Endothelial cell of umbilical vein (primary cell): ENCODE measurements at regions not wholly inside any gene's neighbourhood (a gene's known extent, or its start where the extent isn't known, plus 50 kb on each side); places are given as distances from the start of the nearest gene placed in this dataset.

Experiments used
- EZH2 ChIP-seq: IDR thresholded peaks from 2 replicates; pipeline ENCODE4 v1.6.1; 2012; ENCODE audit warnings: borderline replicate concordance, low read depth, mild to moderate bottlenecking, moderate library complexity, low read length, inconsistent platforms; ENCODE audit not compliant: severe bottlenecking
- MYC ChIP-seq: IDR thresholded peaks from one replicate; pipeline ENCODE4 v1.6.1; 2011; ENCODE audit warnings: mild to moderate bottlenecking, low read depth, low read length
- POLR2A ChIP-seq: IDR thresholded peaks from 2 replicates; pipeline ENCODE4 v1.6.1; 2012; ENCODE audit warnings: low read depth, mild to moderate bottlenecking, control low read depth, low read length
- POLR2AphosphoS5 ChIP-seq: IDR thresholded peaks from 2 replicates; pipeline ENCODE4 v1.6.1; 2012; ENCODE audit warnings: low read depth, mild to moderate bottlenecking, control low read depth, low read length, moderate library complexity; ENCODE audit not compliant: insufficient read depth
- TF ChIP-seq, protein P1 (sequence below), 2 donors: IDR thresholded peaks; 1 replicate in 1 of 2; 2 replicates in 1 of 2; pipeline ENCODE4 v1.5.1; 2011; ENCODE audit warnings: low read length in 2 of 2, mild to moderate bottlenecking in 2 of 2, moderate library complexity in 2 of 2, control low read depth in 1 of 2, inconsistent platforms in 1 of 2, low read depth in 1 of 2; ENCODE audit not compliant: insufficient read depth in 1 of 2; ENCODE audit errors: extremely low read depth in 1 of 2
- TF ChIP-seq, protein P2 (sequence below): IDR thresholded peaks from 2 replicates; pipeline ENCODE4 v1.6.1; 2011; ENCODE audit not compliant: insufficient read depth, insufficient read length

DNA sequence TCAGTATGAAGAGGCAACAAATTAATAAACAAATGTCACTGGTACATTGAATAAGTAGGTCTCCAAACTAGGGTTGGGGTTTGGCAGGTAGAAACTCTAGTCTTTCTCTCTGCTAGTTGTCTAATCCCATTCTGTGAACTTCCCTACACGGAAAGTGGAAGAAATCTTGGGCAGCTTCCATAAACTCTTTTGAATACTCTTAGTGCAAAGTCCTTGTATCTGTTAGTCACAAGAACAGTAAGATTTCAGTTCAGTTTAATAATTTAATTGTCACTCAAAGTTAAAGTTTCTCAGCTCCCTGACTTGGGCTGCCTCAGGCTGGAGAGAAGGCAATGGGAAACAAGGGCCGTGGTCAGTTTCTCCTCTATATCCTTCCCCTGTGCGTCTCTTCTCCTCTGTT lies 135.4 kb upstream of the MDM1 start:
- TF ChIP-seq, protein P1, sequence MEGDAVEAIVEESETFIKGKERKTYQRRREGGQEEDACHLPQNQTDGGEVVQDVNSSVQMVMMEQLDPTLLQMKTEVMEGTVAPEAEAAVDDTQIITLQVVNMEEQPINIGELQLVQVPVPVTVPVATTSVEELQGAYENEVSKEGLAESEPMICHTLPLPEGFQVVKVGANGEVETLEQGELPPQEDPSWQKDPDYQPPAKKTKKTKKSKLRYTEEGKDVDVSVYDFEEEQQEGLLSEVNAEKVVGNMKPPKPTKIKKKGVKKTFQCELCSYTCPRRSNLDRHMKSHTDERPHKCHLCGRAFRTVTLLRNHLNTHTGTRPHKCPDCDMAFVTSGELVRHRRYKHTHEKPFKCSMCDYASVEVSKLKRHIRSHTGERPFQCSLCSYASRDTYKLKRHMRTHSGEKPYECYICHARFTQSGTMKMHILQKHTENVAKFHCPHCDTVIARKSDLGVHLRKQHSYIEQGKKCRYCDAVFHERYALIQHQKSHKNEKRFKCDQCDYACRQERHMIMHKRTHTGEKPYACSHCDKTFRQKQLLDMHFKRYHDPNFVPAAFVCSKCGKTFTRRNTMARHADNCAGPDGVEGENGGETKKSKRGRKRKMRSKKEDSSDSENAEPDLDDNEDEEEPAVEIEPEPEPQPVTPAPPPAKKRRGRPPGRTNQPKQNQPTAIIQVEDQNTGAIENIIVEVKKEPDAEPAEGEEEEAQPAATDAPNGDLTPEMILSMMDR (IDR thresholded peaks at IDR 0.05; ENCODE audit: extremely low read depth in 1 of 2, insufficient read depth in 1 of 2, low read depth in 1 of 2, low read length in 2 of 2), result no peak
- TF ChIP-seq POLR2A, result no peak
- no peak for TF ChIP-seq POLR2AphosphoS5
- TF ChIP-seq EZH2, result no peak
- TF ChIP-seq, protein P2, sequence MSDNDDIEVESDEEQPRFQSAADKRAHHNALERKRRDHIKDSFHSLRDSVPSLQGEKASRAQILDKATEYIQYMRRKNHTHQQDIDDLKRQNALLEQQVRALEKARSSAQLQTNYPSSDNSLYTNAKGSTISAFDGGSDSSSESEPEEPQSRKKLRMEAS, result no peak
- no peak for TF ChIP-seq MYC
